Ammon's horn (tissue), 1 donor: ENCODE measurements at regions not wholly inside any gene's neighbourhood (a gene's known extent, or its start where the extent isn't known, plus 50 kb on each side); places are given as distances from the start of the nearest gene placed in this dataset.

Experiments used
- DNase-seq: peaks from one replicate; pipeline ENCODE4 v3.0.0-alpha.2; 2016; ENCODE audit warnings: low spot score

GRCh38 chr12:64931321-64931720 lies 106.9 kb downstream of the TBC1D30 start:
- DNase-seq, result no peak

DNA sequence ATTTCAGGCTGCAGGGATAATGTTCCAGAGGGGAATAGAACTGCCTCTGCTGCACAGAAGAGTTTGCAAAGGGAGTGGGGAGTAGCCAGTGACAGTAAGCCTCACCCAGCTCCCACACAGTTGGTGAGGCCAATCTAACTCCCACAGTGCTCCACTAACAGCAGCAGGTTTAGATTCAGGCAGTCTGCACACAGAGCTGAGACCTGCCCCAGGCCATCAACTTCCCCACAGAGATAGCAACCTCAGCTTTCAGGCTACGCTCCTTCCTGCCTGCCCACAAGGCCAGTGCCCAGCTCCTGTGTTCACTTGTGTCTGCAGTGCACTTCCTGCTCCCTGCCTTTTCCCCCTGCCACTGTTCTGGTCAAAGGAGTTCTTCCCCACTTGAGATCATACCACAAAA lies 107.5 kb downstream of the TBC1D30 start:
- no peak for DNase-seq

DNA sequence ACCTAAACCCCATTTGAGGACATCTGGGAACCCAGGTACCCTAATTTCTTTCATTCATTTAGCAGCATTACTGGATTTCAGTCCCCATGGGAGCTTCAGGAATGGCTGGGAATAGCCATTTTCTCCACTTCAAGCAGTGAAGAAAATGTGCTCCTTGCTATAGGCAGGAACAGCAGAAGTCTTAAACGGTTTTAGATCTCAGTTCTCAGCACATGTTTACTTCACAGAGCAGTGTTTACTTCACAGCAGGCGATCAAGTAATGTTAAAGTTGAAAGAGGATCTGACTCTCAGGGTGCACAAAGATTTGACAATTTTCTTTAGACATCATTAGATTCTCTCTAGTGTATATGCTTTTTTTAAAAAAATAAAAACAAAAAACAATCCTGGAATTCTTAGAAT lies 109.3 kb downstream of the TBC1D30 start:
- no peak for DNase-seq

DNA sequence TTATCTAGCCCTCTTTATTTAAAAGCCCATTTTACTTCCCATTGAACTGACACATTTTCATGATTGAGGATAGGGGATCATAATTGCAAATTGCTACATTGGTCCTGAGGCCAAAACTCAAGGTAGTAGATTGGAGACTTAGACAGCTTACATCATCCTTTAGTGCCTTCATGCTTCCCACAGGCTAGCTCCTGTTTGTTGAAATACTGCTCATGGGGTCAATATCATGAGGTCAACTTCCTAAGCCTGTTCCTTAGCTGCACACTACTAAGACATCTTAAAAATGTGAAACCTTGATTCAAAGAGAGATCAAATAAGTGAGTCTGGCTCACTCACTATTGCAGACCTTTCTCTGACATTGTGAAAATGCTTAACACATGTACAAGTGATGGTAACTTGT lies 113.0 kb downstream of the TBC1D30 start:
- no peak for DNase-seq

- DNase-seq, result no peak
These were observed 113.7 kb downstream of the TBC1D30 start for GRCh38 chr12:64938179-64938578.

- DNase-seq, result no peak
These were observed 119.2 kb downstream of the TBC1D30 start for GRCh38 chr12:64943686-64944085.

DNA sequence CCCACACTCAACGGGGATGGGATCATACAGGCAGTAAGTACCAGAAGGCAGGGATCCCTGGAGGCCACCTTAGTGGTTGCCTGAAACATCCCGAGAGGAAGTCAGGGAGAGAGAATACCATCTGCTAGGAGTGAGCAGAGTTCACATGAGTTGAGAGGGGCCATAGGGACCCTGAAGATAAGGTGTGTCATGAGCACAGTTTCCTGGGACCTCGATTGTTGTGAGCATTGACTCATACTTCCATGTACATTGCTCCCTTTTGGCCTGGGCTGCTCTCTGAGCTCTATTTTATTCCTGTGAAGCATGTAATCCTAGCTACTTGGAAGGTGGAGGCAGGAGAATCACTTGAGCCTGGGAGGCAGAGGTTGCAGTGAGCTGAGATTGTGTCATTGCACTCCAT lies 120.5 kb downstream of the TBC1D30 start:
- no peak for DNase-seq

DNA sequence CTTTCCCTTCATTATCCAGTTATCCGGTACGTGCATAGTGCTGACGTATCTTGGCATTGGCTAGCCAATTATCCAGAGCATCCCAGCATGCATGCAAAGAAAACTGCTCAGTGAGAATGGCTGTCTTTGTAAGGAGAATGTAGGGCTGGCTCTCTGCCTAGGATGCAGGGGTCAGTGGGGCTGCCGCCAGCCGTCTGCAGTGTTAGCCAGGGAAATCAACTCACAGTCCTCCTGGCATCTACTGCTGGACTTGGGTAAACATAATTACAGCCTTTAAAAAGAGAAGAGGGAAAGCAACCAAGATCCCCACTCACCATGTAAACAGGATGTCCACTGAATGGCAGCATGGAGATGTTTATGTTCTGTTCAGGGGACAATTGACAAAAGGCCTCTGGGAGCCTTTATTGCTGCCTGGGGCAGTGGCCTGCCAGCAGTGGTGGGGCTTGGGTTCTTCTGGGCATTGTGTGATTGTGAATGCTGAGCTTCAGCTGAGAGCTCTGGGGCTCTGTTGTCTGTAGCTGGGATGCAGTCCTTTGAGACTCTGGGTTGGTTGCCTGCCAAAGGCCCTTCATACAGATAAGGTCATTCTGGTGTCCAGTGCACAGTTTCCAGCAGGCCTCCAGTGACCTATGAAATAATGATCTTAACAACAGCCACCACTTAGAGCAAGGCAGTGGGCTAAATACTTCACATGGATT lies 121.8 kb downstream of the TBC1D30 start:
- peak; percentile 96 for DNase-seq

DNA sequence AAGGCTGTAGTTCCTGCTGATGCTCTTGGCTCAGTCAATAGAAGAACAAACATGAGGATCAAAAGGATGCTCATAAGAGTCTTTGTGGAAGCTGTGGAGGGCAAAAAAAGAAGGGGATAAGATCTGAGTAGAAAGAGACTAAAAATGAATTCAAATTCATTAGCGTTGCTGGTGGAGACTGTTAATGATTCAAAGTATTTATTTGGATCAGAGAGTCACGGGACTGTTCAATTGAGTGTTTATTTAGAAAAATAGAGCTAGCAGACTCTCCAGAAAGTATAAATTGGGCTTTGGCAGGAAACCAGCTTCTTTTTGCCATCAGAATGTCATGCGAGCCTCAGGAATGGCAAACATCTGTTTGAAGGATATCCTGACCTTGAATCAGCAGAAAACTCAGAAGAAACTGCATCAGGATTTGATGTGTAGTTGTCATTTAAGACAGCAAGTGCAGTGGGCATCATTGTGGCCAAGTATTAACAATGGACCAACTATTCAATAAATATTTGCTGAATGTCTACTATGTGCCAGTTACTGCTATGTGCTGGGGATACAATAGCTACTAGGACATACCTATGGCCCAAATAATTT lies 126.4 kb downstream of the TBC1D30 start:
- no peak for DNase-seq

GRCh38 chr12:64951944-64952343 lies 127.5 kb downstream of the TBC1D30 start:
- DNase-seq, result no peak

- no peak for DNase-seq
These were observed 131.3 kb downstream of the TBC1D30 start for GRCh38 chr12:64955746-64956145.

- DNase-seq, result no peak
These were observed 141.5 kb downstream of the TBC1D30 start for GRCh38 chr12:64965920-64966319.

DNA sequence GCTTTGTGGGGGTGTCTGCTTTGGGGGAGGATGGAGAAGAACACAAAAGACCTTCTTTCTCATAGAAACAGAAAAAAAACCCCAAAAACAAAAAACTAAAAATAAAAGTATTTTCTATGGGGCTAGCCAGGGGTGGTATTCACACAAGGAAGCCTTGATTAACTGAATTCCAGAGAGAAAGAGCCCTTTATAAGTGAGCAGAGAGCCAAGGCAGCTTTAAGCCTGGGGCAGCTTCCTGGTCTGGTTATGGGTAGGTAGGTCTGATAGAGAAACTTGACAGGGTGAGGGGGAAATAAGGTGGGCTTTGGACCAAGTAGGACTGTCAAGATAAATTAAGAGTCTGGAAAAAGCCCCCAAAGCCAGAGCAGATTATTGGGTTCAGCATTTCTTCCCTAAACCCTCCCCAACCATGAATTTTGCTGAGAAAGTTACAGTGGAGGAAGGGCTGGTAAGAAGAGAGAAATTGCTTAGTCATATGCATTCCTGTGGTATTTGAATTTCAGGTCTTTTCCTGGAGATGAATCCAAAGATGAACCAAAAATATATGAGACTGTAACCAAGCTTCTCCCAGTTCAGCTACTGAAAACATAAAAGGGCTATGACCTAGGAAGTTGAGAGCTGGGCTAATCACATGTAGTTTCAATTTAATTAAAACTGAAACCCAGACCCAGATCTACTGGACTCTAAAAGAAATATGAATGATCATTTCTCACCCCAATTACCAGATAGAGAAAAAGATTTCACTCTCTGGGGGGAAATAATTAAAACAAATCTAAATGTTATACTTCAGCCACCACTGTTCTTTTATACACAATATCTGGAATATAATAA lies 144.8 kb downstream of the TBC1D30 start:
- no peak for DNase-seq

DNA sequence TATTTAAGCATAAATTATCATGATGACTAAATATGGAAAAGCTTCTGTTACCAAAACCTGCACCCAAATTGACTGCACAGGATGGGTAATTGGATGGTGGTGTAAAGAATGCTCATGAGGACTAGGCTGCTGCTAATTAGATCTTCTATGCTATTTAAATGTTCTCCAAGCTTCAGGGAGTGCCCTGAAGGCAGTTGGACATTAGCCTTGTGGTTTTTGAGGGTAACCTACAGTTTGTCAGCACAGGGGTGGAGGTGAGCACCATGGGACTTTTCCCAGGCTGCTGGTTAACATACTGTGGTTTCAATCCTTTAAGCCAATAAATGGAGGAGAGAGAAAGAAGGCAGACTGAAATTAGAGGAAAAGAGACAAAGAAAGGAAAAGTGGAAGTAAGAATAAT lies 145.0 kb downstream of the WIF1 start:
- no peak for DNase-seq

- DNase-seq, result no peak
These were observed 137.3 kb downstream of the WIF1 start for GRCh38 chr12:64983771-64984278.

DNA sequence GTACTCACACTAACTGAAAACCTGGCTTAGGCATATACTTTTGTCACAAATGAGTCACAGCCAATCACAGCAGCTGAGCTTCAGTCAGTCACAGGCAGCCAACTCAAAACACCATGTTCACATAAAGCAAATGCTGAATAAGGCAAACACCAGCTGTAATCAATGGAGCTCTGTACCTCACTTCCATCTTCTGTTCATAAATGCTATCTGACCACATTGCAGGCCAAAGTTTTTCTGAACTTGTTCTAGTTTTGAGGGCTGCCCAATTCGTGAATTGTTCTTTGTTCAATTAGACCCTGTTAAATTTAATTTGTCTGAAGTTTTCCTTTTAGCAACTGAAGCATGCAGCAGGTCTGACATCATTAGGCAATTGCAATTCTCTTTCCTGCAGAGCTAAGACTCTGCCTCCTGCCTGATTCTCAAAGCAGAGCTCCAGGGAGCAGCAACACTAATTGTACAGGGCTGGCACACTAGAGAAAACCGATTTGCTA lies 129.9 kb downstream of the WIF1 start:
- peak; percentile 56 for DNase-seq

DNA sequence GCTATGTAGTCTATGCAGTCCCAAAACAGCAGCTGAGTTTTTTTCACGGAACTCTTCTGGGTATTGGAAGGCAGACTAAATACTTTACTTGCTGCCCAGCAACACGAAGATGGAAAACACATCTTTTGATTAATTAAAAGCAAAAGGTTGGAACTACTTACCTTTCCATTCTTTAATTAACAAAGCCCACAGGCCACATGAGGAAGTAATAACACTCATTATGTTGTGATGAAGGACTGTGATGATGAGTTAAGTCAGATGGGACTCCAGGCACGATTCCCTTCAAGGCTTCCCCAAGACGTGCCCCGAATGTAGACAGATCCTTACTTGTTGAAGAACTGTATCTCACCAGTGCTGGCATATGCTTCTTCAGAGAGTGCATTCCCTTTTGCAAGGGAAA lies 129.0 kb downstream of the WIF1 start:
- peak; percentile 26 for DNase-seq

DNA sequence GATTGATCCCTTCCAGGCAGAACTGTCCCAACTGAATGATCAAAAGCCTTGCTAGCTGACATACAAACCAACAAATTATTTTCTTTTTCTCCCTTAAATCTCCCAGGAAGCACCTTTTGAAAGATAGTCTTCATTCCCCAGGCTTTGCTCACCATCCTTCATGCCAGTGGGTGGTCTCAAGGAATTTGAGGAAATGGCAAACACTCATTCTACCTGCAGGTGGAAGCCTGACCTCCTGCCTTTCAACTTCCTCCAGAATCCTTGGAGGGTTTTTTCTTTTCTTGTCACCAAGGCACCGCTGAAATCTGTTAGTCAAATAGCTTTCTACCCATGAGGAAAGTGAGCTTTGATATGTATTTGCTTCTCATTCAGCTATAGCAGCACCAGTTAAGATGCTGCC lies 128.5 kb downstream of the WIF1 start:
- DNase-seq, result no peak

DNA sequence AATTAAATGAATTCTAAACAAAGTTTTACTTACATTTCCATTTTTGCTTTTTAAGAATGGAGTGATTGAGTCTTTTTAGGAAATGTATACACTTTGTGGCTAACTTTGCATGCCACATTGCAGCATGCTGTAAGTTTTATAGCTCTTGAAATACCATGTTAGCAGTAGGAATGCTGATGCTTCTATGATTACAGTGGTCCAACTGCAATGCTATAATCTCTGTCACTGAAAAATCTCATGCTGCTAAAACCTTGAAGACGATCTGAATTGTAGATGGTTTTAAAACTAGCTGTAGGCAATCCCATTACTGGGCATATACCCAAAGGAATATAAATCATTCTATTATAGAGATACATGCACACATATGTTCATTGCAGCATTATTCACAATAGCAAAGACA lies 127.6 kb downstream of the WIF1 start:
- no peak for DNase-seq

DNA sequence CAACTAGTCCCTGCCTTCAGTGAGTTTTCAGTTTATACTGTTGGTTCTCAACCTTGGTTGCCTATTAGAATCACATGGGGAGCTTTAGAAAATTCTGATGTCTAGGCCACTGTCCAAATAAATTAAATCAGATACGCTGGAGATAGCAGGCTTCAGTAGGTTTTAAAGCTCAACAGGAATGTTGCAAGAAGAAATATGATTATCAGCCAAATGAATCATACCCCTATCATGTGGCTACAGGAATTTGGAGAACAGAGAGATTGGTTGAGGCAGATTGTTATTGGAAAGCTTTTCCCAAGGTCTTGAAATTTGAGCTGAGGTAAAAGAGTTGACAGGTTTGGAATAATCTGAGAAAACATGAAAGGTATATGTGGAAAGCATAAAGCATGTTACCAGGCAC lies 125.3 kb downstream of the WIF1 start:
- no peak for DNase-seq

GRCh38 chr12:64997858-64998257 lies 123.2 kb downstream of the WIF1 start:
- DNase-seq, result no peak

- DNase-seq, result peak; percentile 32
These were observed 122.5 kb downstream of the WIF1 start for GRCh38 chr12:64998371-64999147.
